ENCODE measurements at regions not wholly inside any gene's neighbourhood (a gene's known extent, or its start where the extent isn't known, plus 50 kb on each side); places are given as distances from the start of the nearest gene placed in this dataset.

DNA sequence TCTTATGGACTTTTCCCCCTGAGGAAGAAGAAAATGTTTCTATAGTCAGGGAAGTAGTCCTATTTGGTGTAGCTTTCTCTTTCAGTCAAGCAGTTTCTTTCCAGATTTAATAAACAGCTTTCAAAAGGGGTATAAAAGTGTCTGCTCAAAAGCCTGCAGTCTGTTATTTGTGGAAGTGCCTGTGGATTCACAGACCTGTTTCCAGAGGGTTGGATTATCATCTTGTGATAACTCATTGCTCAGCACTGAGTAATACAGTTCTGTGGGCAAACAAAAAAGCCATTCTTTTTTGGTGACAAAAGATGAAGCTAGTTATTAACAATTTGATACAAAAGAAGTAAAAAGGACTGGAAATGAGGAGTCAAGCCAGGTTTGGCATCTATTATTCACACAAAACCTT lies 358.2 kb upstream of the ID4 start:
- H2BK120ac ChIP-seq (replicated peaks; ENCODE audit: low read depth, low read length) = no peak overlapping the region
- no peaks in the 10 kb centered on the region for H3K4me1 ChIP-seq (replicated peaks in 1 of 4; ENCODE audit: control insufficient read depth in 3 of 4, insufficient read depth in 4 of 4, low read length in 3 of 4)
- POLR2A ChIA-PET (ENCODE audit: partially characterized antibody) = no interaction called here
- no peaks in the 10 kb centered on the region for H3K27me3 ChIP-seq (replicated peaks in 1 of 4; ENCODE audit: control insufficient read depth in 3 of 4, extremely low read depth in 1 of 4, insufficient read depth in 3 of 4, low read length in 3 of 4)
- no peak overlapping the region for H3K18ac ChIP-seq (ENCODE audit: extremely low read depth, low read length)
- DNase-seq (ENCODE audit: low read depth in 1 of 2, low spot score in 2 of 2) = no peak
- no peak for FAIRE-seq
- no peak overlapping the region for H3K9ac ChIP-seq (replicated peaks in 1 of 4; ENCODE audit: extremely low read depth in 1 of 4, low read depth in 3 of 4, low read length in 3 of 4)
- no peak overlapping the region for H2BK5ac ChIP-seq (ENCODE audit: low read depth, low read length)
- no peak overlapping the region for H2AK5ac ChIP-seq (ENCODE audit: low read depth, low read length)
- H4K5ac ChIP-seq (ENCODE audit: insufficient read length, low read depth, low read length) = no peak overlapping the region
- no peaks in the 10 kb centered on the region for H3K79me1 ChIP-seq (ENCODE audit: low read depth, low read length)
- no peak overlapping the region for H2BK20ac ChIP-seq (ENCODE audit: low read length)
- no peak overlapping the region for H4K91ac ChIP-seq (replicated peaks; ENCODE audit: insufficient read length, low read length)
- CTCF ChIA-PET (ENCODE audit: partially characterized antibody) = no interaction called here
- no peak overlapping the region for H3K4me3 ChIP-seq (ENCODE audit: extremely low read depth in 1 of 4, insufficient read depth in 2 of 4, low read depth in 3 of 4, low read length in 4 of 4)
- no peak overlapping the region for H4K8ac ChIP-seq (ENCODE audit: extremely low read depth, insufficient read depth, low read length)
- no peak overlapping the region for H3K27ac ChIP-seq (ENCODE audit: low read depth, low read length)
- H3K56ac ChIP-seq (replicated peaks; ENCODE audit: insufficient read length, low read depth, low read length) = no peak overlapping the region
- H3K4me2 ChIP-seq (ENCODE audit: insufficient read depth in 1 of 2, low read depth in 2 of 2, low read length in 2 of 2) = no peak overlapping the region
- no peak overlapping the region for H2AFZ ChIP-seq (ENCODE audit: low read length)
- no peaks in the 10 kb centered on the region for H3K23me2 ChIP-seq (ENCODE audit: low read depth, low read length)
- H3K23ac ChIP-seq (ENCODE audit: insufficient read length) = no peak overlapping the region
- no peak overlapping the region for H2BK15ac ChIP-seq (ENCODE audit: low read length)
- H3K4ac ChIP-seq (replicated peaks; ENCODE audit: insufficient read length, low read depth, low read length) = no peak overlapping the region
- no peaks in the 10 kb centered on the region for H3K36me3 ChIP-seq (ENCODE audit: control insufficient read depth in 2 of 4, insufficient read depth in 4 of 4, low read length in 3 of 4)
- peaks cover 3 to 7% of the 10 kb centered on the region in 2 experiments; a peak in 2 of 4 replicates for H3K9me3 ChIP-seq (ENCODE audit: insufficient read depth in 2 of 2, low read depth in 1 of 2, low read length in 1 of 2)
- no peaks in the 10 kb centered on the region for H4K20me1 ChIP-seq (replicated peaks in 1 of 2; ENCODE audit: control insufficient read depth in 1 of 2, insufficient read depth in 2 of 2, low read length in 2 of 2)
- no peak overlapping the region for H2BK12ac ChIP-seq (ENCODE audit: low read depth, low read length)
- no peaks in the 10 kb centered on the region for H3K79me2 ChIP-seq (ENCODE audit: control insufficient read depth in 1 of 2, insufficient read depth in 2 of 2, low read length in 2 of 2)
- TF ChIP-seq GABPA (IDR thresholded peaks at IDR 0.05; ENCODE audit: borderline replicate concordance, insufficient read depth, low read length) = no peak
- no peak for TF ChIP-seq KDM5A (IDR thresholded peaks at IDR 0.05; ENCODE audit: low read length)
- TF ChIP-seq SIX5 (IDR thresholded peaks at IDR 0.05; ENCODE audit: low read depth, low read length) = no peak
- TF ChIP-seq KDM1A (IDR thresholded peaks at IDR 0.05; ENCODE audit: borderline replicate concordance, low read length) = no peak
- no peak for TF ChIP-seq POU5F1 (IDR thresholded peaks at IDR 0.05; ENCODE audit: low read depth, low read length)
- no peak for TF ChIP-seq CTBP2 (IDR thresholded peaks at IDR 0.05; ENCODE audit: borderline replicate concordance, insufficient read depth, insufficient read length, low read length)
- no peak for TF ChIP-seq MAFK (IDR thresholded peaks at IDR 0.05; ENCODE audit: low read depth, low read length)
- TF ChIP-seq POLR2AphosphoS5 (IDR thresholded peaks at IDR 0.05; ENCODE audit: low read depth, low read length) = no peak
- TF ChIP-seq SP2 (IDR thresholded peaks at IDR 0.05; ENCODE audit: low read length) = no peak
- TF ChIP-seq SIN3A (conservative IDR thresholded peaks at IDR 0.05 in 1 of 2, IDR thresholded peaks at IDR 0.05 in 1 of 2; ENCODE audit: low read depth in 1 of 2, low read length in 2 of 2) = no peak
- TF ChIP-seq BCL11A (IDR thresholded peaks at IDR 0.05; ENCODE audit: low read depth in 2 of 2, low read length in 2 of 2) = no peak
- TF ChIP-seq, protein P1, sequence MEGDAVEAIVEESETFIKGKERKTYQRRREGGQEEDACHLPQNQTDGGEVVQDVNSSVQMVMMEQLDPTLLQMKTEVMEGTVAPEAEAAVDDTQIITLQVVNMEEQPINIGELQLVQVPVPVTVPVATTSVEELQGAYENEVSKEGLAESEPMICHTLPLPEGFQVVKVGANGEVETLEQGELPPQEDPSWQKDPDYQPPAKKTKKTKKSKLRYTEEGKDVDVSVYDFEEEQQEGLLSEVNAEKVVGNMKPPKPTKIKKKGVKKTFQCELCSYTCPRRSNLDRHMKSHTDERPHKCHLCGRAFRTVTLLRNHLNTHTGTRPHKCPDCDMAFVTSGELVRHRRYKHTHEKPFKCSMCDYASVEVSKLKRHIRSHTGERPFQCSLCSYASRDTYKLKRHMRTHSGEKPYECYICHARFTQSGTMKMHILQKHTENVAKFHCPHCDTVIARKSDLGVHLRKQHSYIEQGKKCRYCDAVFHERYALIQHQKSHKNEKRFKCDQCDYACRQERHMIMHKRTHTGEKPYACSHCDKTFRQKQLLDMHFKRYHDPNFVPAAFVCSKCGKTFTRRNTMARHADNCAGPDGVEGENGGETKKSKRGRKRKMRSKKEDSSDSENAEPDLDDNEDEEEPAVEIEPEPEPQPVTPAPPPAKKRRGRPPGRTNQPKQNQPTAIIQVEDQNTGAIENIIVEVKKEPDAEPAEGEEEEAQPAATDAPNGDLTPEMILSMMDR (IDR thresholded peaks at IDR 0.05; ENCODE audit: control extremely low read depth in 1 of 3, insufficient read depth in 1 of 3, low read depth in 1 of 3, low read length in 3 of 3) = no peak
- no peak for TF ChIP-seq PHF8 (conservative IDR thresholded peaks at IDR 0.05; ENCODE audit: low read depth, low read length)
- H3K14ac ChIP-seq (ENCODE audit: insufficient read length) = no peak overlapping the region

Data from H1 (cell line).